Common myeloid progenitor, CD34-positive (primary cell): ENCODE measurements at regions not wholly inside any gene's neighbourhood (a gene's known extent, or its start where the extent isn't known, plus 50 kb on each side); places are given as distances from the start of the nearest gene placed in this dataset.

Source experiments
- CTCF ChIA-PET: fragments of 350-600 bp; sonication (Branson Sonifier 250); formaldehyde crosslinking; loops from one replicate; lab custom pipeline; 2021; ENCODE audit warnings: antibody characterized with exemption; lab: Charles Lee
- POLR2A ChIA-PET: fragments of 350-600 bp; sonication (Branson Sonifier 250); formaldehyde crosslinking; loops from one replicate; lab custom pipeline; 2021; ENCODE audit warnings: antibody characterized with exemption; lab: Charles Lee
- DNase-seq, 3 donors: peaks; one replicate each; pipeline versions ENCODE4 v3.0.0 to v3.0.0-alpha.2; 2013
- H3K27ac ChIP-seq, 2 experiments: 1 replicate in 1 of 2; 2 replicates in 1 of 2; pipeline ENCODE4 v1.7.0; 2013; ENCODE audit warnings: inconsistent platforms in 2 of 2, low read length in 2 of 2, mild to moderate bottlenecking in 2 of 2, low read depth in 1 of 2, moderate library complexity in 1 of 2; ENCODE audit not compliant: severe bottlenecking in 2 of 2, insufficient read depth in 1 of 2, poor library complexity in 1 of 2
- H3K27me3 ChIP-seq, 5 experiments: replicated peaks in 2 of 5; 1 replicate in 3 of 5; 2 replicates in 2 of 5; pipeline versions ENCODE4 v1.6.1 to v1.7.0; 2013; ENCODE audit warnings: low read length in 4 of 5, mild to moderate bottlenecking in 2 of 5, moderate library complexity in 2 of 5, inconsistent platforms in 1 of 5; ENCODE audit not compliant: insufficient read depth in 5 of 5, control insufficient read depth in 4 of 5
- H3K36me3 ChIP-seq, 4 experiments: 1 replicate in 2 of 4; 2 replicates in 2 of 4; pipeline versions ENCODE4 v1.6.1 to v1.7.0; 2013; ENCODE audit warnings: low read length in 3 of 4, control low read depth in 1 of 4, mild to moderate bottlenecking in 1 of 4; ENCODE audit not compliant: control insufficient read depth in 4 of 4, insufficient read depth in 4 of 4
- H3K4me1 ChIP-seq, 4 experiments: 1 replicate in 3 of 4; 2 replicates in 1 of 4; pipeline versions ENCODE4 v1.6.1 to v1.7.1; 2013; ENCODE audit warnings: low read length in 3 of 4, mild to moderate bottlenecking in 3 of 4, control low read depth in 1 of 4, inconsistent platforms in 1 of 4, moderate library complexity in 1 of 4; ENCODE audit not compliant: control insufficient read depth in 4 of 4, insufficient read depth in 4 of 4; ENCODE audit errors: control extremely low read depth in 1 of 4
- H3K4me3 ChIP-seq, 7 experiments: 1 replicate in 4 of 7; 2 replicates in 3 of 7; pipeline versions ENCODE4 v1.5.1 to v1.7.0; 2013; ENCODE audit warnings: mild to moderate bottlenecking in 7 of 7, low read length in 6 of 7, moderate library complexity in 6 of 7, inconsistent platforms in 2 of 7, low read depth in 2 of 7, control low read depth in 1 of 7; ENCODE audit not compliant: insufficient read depth in 4 of 7, control insufficient read depth in 1 of 7; ENCODE audit errors: extremely low read depth in 1 of 7
- H3K9me3 ChIP-seq, 5 experiments: 1 replicate in 4 of 5; 2 replicates in 1 of 5; pipeline versions ENCODE4 v1.6.1 to v1.7.1; 2013; ENCODE audit warnings: low read length in 4 of 5, mild to moderate bottlenecking in 2 of 5, inconsistent platforms in 1 of 5, low read depth in 1 of 5, moderate library complexity in 1 of 5; ENCODE audit not compliant: control insufficient read depth in 4 of 5, insufficient read depth in 2 of 5; ENCODE audit errors: control extremely low read depth in 1 of 5
- WGBS: methylation state at CpG from one replicate; pipeline ENCODE4 v1.1.5; 2013; ENCODE audit not compliant: insufficient coverage; 5-methylcytosine and 5-hydroxymethylcytosine counted together

DNA sequence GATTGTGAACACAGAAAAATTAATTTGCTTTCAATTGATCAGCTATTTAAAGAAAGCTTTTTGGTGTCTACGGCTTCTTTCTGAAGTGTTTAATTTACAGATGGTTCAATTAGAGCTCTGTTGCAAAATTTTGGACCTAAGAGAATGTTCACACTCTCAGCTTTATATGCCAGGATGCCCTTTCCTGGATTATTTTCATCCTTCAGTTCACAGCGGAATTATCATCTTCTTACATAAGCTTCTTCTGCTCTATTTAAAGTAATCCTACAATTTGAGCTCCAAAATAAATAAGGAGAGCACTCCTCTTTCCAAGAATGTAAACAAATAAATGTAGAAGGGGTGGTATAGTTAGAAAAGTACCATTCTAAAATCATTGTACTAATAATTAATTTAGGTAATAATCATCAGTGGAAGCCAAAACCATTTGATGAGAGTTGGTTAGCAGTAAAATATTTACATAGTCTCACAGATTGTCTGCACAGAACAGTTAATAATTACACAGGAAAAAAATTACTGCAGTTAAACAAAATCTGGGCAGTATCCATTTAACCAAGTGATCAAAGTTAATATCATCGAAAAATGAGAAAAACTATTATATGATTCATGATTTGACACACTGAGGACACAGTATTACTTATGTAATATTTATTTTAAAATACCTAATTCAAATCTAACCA, 298.0 kb upstream of the TMEM229A start:
- CTCF ChIA-PET = no interaction called here

DNA sequence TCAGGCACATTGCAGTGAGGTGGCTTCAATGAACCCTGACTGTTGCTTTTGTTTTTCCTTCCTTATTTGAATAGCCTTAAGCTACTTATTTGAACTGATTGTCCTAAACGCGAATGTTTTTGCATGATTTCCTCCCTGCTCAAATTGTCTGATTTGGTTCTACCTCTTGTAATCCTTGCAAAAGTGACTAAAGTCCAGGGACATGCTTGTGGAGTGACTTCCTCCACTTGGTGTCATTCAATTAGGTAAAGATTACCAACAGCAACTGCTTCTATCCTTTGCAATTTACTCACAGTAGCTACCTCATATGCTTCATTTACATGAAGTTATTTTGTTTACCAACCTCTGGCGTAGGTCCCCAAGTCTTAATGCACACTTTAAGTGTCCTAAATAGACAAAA, 295.9 kb upstream of the TMEM229A start:
- ChIA-PET CTCF (no interaction called here), POLR2A (no interaction called here)
- Histone ChIP-seq H3K4me3 (no peak overlapping the region), H3K36me3 (no peaks in the 10 kb centered on the region), H3K27me3 (no peaks in the 10 kb centered on the region), H3K9me3 (no peaks in the 10 kb centered on the region), H3K4me1 (no peaks in the 10 kb centered on the region), H3K27ac (no peak overlapping the region)
- no peak for DNase-seq
- WGBS = no CpG with 5 or more reads among the region's 3 CpGs

More for the DNA sequence above, 298.0 kb upstream of the TMEM229A start:
- no peak overlapping the region for H3K27ac ChIP-seq
- DNase-seq = no peak
- no peaks in the 10 kb centered on the region for H3K27me3 ChIP-seq
- 100% methylated on average over 1 of the region's 3 CpGs for WGBS
- no peaks in the 10 kb centered on the region for H3K9me3 ChIP-seq
- no peak overlapping the region for H3K4me3 ChIP-seq
- H3K4me1 ChIP-seq = no peaks in the 10 kb centered on the region
- POLR2A ChIA-PET = interaction anchor here (0.6 kb wide), 1 partner anchor 1106 kb away, joined by 4 read pairs; no protein-coding TSS in a partner anchor
- no peaks in the 10 kb centered on the region for H3K36me3 ChIP-seq

DNA sequence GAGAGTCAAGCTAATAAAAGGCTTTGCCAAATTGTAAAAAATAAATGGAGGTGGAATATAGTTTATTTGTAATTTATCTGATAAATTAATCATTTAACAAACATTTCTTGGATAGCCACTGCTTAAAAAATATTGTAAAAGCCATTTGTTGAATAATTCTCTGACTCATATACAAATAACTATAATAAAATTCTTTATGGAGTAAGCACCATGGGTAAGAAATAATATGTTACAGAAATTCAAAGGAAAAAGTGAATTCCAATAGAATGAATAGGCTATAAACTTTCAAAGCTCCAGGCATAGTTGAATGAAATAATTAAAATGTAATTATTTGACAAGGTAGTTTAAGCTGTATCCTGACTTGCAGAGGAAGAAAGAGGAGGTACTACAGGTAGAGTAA, 291.4 kb upstream of the TMEM229A start:
- ChIA-PET POLR2A (no interaction called here), CTCF (no interaction called here)
- no peak for DNase-seq
- H3K27me3 ChIP-seq = no peaks in the 10 kb centered on the region
- H3K27ac ChIP-seq = no peak overlapping the region
- H3K4me1 ChIP-seq = no peaks in the 10 kb centered on the region
- H3K9me3 ChIP-seq = no peaks in the 10 kb centered on the region
- no peaks in the 10 kb centered on the region for H3K36me3 ChIP-seq
- no peak overlapping the region for H3K4me3 ChIP-seq

DNA sequence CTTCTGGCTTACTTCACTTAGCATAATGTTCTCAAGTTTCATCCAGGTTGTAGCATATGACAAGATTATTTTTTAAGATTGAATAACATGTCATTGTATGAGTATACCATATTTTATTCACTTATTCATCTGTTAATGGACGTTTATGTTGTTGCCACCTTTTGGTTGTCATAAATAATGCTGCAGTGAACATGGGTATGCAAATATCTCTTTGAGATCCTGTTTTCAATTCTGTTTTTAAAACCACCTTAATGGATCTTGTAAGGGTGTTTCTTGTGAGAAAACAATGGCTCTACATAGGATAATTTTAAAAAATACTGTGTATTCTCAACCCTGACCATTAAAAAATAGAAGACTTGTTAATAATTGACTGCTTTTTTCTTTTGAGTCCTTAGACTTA, 290.7 kb upstream of the TMEM229A start:
- ChIA-PET CTCF (no interaction called here), POLR2A (no interaction called here)
- DNase-seq = no peak
- Histone ChIP-seq H3K27ac (no peak overlapping the region), H3K4me3 (no peak overlapping the region), H3K27me3 (no peaks in the 10 kb centered on the region), H3K4me1 (no peaks in the 10 kb centered on the region), H3K9me3 (no peaks in the 10 kb centered on the region), H3K36me3 (no peaks in the 10 kb centered on the region)
- WGBS = no CpG with 5 or more reads among the region's 1 CpG

DNA sequence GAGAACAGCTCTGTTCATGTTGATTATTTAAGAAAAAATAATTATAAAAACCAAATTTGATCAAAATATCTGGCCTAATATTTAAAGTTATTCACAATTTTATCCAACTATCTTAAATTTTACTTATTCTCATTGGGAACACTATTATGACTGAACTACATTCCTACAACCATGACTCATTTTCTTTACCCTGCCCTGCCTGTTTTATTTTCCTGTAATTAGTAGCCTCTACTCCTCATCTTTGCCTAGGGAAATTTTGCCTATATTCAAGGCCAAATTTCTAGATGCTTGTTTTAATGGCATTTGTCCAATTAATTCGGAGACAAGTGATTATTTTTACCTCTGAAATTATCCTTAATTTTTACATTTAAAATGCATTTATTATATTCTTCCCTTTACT, 289.7 kb upstream of the TMEM229A start:
- CTCF ChIA-PET = no interaction called here
- DNase-seq = no peak
- Histone ChIP-seq H3K27ac (no peak overlapping the region), H3K4me1 (no peaks in the 10 kb centered on the region), H3K27me3 (no peaks in the 10 kb centered on the region), H3K4me3 (no peak overlapping the region), H3K9me3 (no peaks in the 10 kb centered on the region), H3K36me3 (no peaks in the 10 kb centered on the region)
- POLR2A ChIA-PET = no interaction called here
- no CpG with 5 or more reads among the region's 1 CpG for WGBS

DNA sequence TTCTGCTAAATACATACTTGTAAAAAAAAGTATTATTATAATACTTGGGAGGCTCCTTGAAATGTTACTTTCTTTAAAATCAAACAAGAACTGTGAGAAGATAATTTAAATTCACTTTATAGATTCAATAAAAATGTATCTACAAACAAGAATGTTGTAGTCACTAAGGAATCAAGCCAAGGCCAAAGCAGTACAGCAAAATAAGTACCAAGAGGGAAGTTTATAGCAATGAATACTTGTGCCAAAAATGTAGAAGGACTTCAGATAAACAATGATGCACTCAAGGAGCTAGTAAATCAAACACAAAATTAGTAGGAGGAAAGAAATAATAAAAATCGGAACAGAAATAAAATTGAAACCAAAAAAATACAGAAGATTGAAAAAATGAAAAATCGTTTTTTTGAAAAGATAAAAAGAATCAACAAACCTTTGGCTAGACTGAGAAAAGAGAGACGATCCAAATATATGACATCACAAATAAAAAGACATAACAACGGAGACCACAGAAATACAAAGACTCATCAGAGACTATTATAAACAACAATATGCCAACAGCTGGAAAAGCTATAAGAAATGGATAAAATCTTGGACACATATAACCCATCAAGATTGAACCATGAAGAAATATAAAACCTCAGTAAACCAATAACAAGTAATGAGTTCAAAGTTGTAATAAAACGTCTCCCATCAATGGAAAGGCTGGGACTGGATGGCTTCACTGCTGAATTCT, 286.0 kb upstream of the TMEM229A start:
- no peak for DNase-seq
- WGBS = 100% methylated on average over 1 of the region's 5 CpGs
- Histone ChIP-seq H3K27me3 (no peaks in the 10 kb centered on the region), H3K36me3 (no peaks in the 10 kb centered on the region), H3K4me3 (no peak overlapping the region), H3K9me3 (no peaks in the 10 kb centered on the region), H3K4me1 (no peaks in the 10 kb centered on the region), H3K27ac (no peak overlapping the region)
- ChIA-PET POLR2A (no interaction called here), CTCF (no interaction called here)

DNA sequence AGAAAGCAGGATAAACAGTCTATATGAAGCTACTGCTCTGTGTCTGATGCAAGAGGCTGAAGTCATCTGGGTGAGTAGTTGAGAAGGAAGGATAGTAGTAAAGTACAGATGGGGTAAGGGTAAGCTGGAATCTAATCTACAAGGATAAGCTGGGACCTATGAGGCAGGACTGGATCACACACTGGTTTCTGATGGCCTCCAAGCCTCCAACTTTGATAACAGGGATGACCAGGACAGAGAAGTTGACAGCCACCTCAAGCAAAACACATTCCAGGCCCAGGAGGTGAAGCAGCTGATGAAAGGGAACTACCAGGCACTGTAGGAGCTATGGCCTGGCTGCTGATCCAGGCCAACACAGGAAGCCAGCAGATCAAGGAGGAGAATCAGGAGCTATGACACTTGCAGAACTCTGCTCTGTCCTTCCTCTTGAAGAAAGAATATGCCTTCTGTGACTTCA, 278.1 kb upstream of the TMEM229A start:
- H3K27me3 ChIP-seq = no peaks in the 10 kb centered on the region
- CTCF ChIA-PET = no interaction called here
- H3K4me1 ChIP-seq = no peaks in the 10 kb centered on the region
- no peaks in the 10 kb centered on the region for H3K9me3 ChIP-seq
- no peak overlapping the region for H3K27ac ChIP-seq
- POLR2A ChIA-PET = no interaction called here
- H3K36me3 ChIP-seq = no peaks in the 10 kb centered on the region
- DNase-seq = no peak
- no peak overlapping the region for H3K4me3 ChIP-seq
